ENCODE measurements at regions not wholly inside any gene's neighbourhood (a gene's known extent, or its start where the extent isn't known, plus 50 kb on each side); places are given as distances from the start of the nearest gene placed in this dataset.

- no peak for ATAC-seq (ENCODE audit: insufficient number of reproducible peaks, low FRiP score, low read depth)
- H3K9me3 ChIP-seq: no peaks in the 10 kb centered on the region
- no peak for DNase-seq (ENCODE audit: low spot score)
- peaks cover 9% of the 10 kb centered on the region for H3K36me3 ChIP-seq
- no peak overlapping the region for H3K27ac ChIP-seq
- H3K27me3 ChIP-seq (replicated peaks; ENCODE audit: insufficient read depth): no peaks in the 10 kb centered on the region
- H3K4me1 ChIP-seq (ENCODE audit: control insufficient read depth in 1 of 2, low read depth in 2 of 2): peaks cover 6 to 10% of the 10 kb centered on the region in 2 donors
- TF ChIP-seq, protein P1, sequence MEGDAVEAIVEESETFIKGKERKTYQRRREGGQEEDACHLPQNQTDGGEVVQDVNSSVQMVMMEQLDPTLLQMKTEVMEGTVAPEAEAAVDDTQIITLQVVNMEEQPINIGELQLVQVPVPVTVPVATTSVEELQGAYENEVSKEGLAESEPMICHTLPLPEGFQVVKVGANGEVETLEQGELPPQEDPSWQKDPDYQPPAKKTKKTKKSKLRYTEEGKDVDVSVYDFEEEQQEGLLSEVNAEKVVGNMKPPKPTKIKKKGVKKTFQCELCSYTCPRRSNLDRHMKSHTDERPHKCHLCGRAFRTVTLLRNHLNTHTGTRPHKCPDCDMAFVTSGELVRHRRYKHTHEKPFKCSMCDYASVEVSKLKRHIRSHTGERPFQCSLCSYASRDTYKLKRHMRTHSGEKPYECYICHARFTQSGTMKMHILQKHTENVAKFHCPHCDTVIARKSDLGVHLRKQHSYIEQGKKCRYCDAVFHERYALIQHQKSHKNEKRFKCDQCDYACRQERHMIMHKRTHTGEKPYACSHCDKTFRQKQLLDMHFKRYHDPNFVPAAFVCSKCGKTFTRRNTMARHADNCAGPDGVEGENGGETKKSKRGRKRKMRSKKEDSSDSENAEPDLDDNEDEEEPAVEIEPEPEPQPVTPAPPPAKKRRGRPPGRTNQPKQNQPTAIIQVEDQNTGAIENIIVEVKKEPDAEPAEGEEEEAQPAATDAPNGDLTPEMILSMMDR (IDR thresholded peaks at IDR 0.05): no peak
- H3K4me3 ChIP-seq: no peak overlapping the region
Measured at GRCh38 chr16:31702796-31703195, 170.8 kb upstream of the ZNF267 start.

GRCh38 chr16:31703526-31704128 lies 170.0 kb upstream of the ZNF267 start:
- ATAC-seq (ENCODE audit: insufficient number of reproducible peaks, low FRiP score, low read depth): no peak
- peaks cover 6 to 10% of the 10 kb centered on the region in 2 donors for H3K4me1 ChIP-seq (ENCODE audit: control insufficient read depth in 1 of 2, low read depth in 2 of 2)
- H3K36me3 ChIP-seq: peaks cover 9% of the 10 kb centered on the region
- no peak overlapping the region for H3K27ac ChIP-seq
- TF ChIP-seq, protein P1 (IDR thresholded peaks at IDR 0.05): no peak
- H3K9me3 ChIP-seq: no peaks in the 10 kb centered on the region
- no peaks in the 10 kb centered on the region for H3K27me3 ChIP-seq (replicated peaks; ENCODE audit: insufficient read depth)
- no peak overlapping the region for H3K4me3 ChIP-seq
- DNase-seq (ENCODE audit: low spot score): no peak

DNA sequence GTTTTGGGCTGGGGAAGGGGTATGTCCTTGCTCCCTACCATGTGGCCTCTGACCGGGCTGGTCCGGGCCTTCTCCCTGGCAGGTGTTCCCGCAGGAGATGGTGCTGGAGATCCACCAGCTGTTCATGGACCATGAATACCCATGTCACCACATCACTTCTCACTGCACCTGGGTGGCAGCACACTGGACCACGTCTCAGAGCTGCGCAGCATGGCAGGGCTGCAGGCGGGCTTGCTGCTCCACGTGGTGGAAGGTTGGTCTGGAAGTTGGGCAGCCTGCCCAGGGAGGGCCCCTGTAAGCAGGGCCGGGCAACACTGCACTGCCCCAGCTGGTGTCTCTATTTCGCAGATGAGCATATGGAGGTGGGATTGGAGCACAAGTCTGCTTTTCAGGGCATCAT lies 169.5 kb upstream of the ZNF267 start:
- DNase-seq (ENCODE audit: low spot score) (no peak), ATAC-seq (ENCODE audit: insufficient number of reproducible peaks, low FRiP score, low read depth) (no peak)
- Histone ChIP-seq H3K4me3 (no peak overlapping the region), H3K9me3 (no peaks in the 10 kb centered on the region), H3K27me3 (replicated peaks; ENCODE audit: insufficient read depth) (no peaks in the 10 kb centered on the region), H3K36me3 (peaks cover 9% of the 10 kb centered on the region), H3K4me1 (ENCODE audit: control insufficient read depth in 1 of 2, low read depth in 2 of 2) (peaks cover 6 to 10% of the 10 kb centered on the region in 2 donors), H3K27ac (no peak overlapping the region)
- TF ChIP-seq, protein P1 (IDR thresholded peaks at IDR 0.05): no peak

- Histone ChIP-seq H3K4me1 (ENCODE audit: control insufficient read depth in 1 of 2, low read depth in 2 of 2) (peaks cover 6 to 10% of the 10 kb centered on the region in 2 donors), H3K27me3 (replicated peaks; ENCODE audit: insufficient read depth) (no peaks in the 10 kb centered on the region), H3K36me3 (peaks cover 9% of the 10 kb centered on the region), H3K27ac (no peak overlapping the region), H3K4me3 (no peak overlapping the region), H3K9me3 (no peaks in the 10 kb centered on the region)
- TF ChIP-seq, protein P1 (IDR thresholded peaks at IDR 0.05): no peak
- ATAC-seq (ENCODE audit: insufficient number of reproducible peaks, low FRiP score, low read depth) (no peak), DNase-seq (ENCODE audit: low spot score) (no peak)
Measured at GRCh38 chr16:31705371-31705770, 168.2 kb upstream of the ZNF267 start.

DNA sequence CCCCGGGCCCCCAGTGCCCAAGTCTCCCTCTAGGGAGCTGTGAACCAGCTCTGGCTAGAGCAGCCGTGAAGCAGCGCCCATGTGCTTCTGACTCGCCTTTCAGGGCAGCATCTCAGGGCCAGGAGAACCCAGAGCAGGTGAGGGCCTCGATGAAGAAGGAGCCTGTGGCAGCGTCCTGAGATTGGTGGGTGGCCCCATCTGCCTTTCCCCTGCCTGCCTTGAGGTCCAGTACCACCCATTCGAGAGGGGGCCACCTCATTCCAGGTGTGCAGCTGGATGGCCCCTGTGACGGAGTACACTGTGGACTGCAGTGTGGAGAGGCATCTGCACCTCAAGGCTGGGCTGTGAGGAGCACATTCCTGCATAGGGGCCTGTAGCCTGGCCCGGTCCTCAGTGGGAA lies 167.3 kb upstream of the ZNF267 start:
- Histone ChIP-seq H3K4me1 (ENCODE audit: control insufficient read depth in 1 of 2, low read depth in 2 of 2) (peaks cover 3 to 6% of the 10 kb centered on the region in 2 donors), H3K36me3 (peaks cover 9% of the 10 kb centered on the region), H3K27ac (no peak overlapping the region), H3K4me3 (no peak overlapping the region), H3K27me3 (replicated peaks; ENCODE audit: insufficient read depth) (no peaks in the 10 kb centered on the region), H3K9me3 (no peaks in the 10 kb centered on the region)
- TF ChIP-seq, protein P1 (IDR thresholded peaks at IDR 0.05): no peak
- no peak for DNase-seq (ENCODE audit: low spot score)
- no peak for ATAC-seq (ENCODE audit: insufficient number of reproducible peaks, low FRiP score, low read depth)
